ENCODE measurements at regions not wholly inside any gene's neighbourhood (a gene's known extent, or its start where the extent isn't known, plus 50 kb on each side); places are given as distances from the start of the nearest gene placed in this dataset.
"Not testable (repeated sequence)": the region's sequence is repeated elsewhere in the genome, so short reads cannot be mapped to it uniquely, and the experiment has no call there.

DNA sequence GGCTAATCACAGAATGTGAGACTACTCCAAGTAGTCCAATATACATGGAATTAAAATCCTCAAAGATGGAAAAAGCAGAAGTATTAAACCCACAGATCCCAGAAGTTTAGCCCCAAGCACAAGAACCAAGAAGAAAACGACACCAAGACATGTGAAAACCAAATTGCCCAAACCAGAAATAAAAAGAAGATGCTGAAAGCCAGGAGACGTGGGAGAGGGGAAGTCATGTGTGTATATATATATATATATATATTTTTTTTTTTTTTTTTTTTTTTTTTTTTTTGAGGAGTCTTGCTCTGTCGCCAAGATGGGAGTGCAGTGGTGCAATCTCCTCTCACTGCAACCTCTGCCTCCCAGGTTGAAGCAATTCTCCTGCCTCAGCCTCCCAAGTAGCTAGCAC is 376.9 kb upstream of the FRG1 start:
- TF ChIP-seq, protein P1, sequence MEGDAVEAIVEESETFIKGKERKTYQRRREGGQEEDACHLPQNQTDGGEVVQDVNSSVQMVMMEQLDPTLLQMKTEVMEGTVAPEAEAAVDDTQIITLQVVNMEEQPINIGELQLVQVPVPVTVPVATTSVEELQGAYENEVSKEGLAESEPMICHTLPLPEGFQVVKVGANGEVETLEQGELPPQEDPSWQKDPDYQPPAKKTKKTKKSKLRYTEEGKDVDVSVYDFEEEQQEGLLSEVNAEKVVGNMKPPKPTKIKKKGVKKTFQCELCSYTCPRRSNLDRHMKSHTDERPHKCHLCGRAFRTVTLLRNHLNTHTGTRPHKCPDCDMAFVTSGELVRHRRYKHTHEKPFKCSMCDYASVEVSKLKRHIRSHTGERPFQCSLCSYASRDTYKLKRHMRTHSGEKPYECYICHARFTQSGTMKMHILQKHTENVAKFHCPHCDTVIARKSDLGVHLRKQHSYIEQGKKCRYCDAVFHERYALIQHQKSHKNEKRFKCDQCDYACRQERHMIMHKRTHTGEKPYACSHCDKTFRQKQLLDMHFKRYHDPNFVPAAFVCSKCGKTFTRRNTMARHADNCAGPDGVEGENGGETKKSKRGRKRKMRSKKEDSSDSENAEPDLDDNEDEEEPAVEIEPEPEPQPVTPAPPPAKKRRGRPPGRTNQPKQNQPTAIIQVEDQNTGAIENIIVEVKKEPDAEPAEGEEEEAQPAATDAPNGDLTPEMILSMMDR (IDR thresholded peaks at IDR 0.05), result not testable (repeated sequence)
- not testable (repeated sequence) for TF ChIP-seq RAD21 (conservative IDR thresholded peaks at IDR 0.05 in 1 of 2, IDR thresholded peaks at IDR 0.05 in 1 of 2); FOXS1 (CRISPR knock-in tag; IDR thresholded peaks at IDR 0.05); SREBF2 (IDR thresholded peaks at IDR 0.05); PHF8 (IDR thresholded peaks at IDR 0.05; ENCODE audit: borderline replicate concordance, low read depth); CEBPB (IDR thresholded peaks at IDR 0.05); POLR2A (IDR thresholded peaks at IDR 0.05; ENCODE audit: low read length); KDM1A (IDR thresholded peaks at IDR 0.05; ENCODE audit: low read depth); NR3C1 (IDR thresholded peaks at IDR 0.05); JUNB (IDR thresholded peaks at IDR 0.05); EP300 (IDR thresholded peaks at IDR 0.05); KDM5A (IDR thresholded peaks at IDR 0.05); TP53 (CRISPR knock-in tag; IDR thresholded peaks at IDR 0.05)
- TF ChIP-seq, protein P2, sequence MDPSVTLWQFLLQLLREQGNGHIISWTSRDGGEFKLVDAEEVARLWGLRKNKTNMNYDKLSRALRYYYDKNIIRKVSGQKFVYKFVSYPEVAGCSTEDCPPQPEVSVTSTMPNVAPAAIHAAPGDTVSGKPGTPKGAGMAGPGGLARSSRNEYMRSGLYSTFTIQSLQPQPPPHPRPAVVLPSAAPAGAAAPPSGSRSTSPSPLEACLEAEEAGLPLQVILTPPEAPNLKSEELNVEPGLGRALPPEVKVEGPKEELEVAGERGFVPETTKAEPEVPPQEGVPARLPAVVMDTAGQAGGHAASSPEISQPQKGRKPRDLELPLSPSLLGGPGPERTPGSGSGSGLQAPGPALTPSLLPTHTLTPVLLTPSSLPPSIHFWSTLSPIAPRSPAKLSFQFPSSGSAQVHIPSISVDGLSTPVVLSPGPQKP (IDR thresholded peaks at IDR 0.05; ENCODE audit: low read depth, low read length), result not testable (repeated sequence)

Measured in A549 (cell line).